CD14-positive monocyte (primary cell): ENCODE measurements at regions not wholly inside any gene's neighbourhood (a gene's known extent, or its start where the extent isn't known, plus 50 kb on each side); places are given as distances from the start of the nearest gene placed in this dataset.

Source experiments
- DNase-seq, 3 donors: peaks; one replicate each; pipeline ENCODE4 v3.0.0-alpha.2; 2011 to 2022
- H2AFZ ChIP-seq: 2 replicates; pipeline ENCODE4 v1.6.0; 2012; ENCODE audit warnings: mild to moderate bottlenecking, low read depth, low read length, inconsistent platforms; ENCODE audit not compliant: insufficient read depth, poor library complexity, severe bottlenecking
- H3K27ac ChIP-seq, 2 donors: 1 replicate in 1 of 2; 2 replicates in 1 of 2; pipeline ENCODE4 v1.5.1; 2012 to 2013; ENCODE audit warnings: low read length in 2 of 2, control low read depth in 1 of 2, inconsistent platforms in 1 of 2, low read depth in 1 of 2, mild to moderate bottlenecking in 1 of 2
- H3K27me3 ChIP-seq, 2 donors: one replicate each; pipeline versions ENCODE4 v1.6.0 to v1.6.1; 2011 to 2013; ENCODE audit warnings: low read length in 2 of 2; ENCODE audit not compliant: control insufficient read depth in 2 of 2, insufficient read depth in 2 of 2
- H3K36me3 ChIP-seq, 2 donors: replicated peaks in 1 of 2; 1 replicate in 1 of 2; 2 replicates in 1 of 2; pipeline versions ENCODE4 v1.5.1 to v1.6.1; 2012 to 2013; ENCODE audit warnings: low read length in 2 of 2, control low read depth in 1 of 2, inconsistent platforms in 1 of 2, mild to moderate bottlenecking in 1 of 2; ENCODE audit not compliant: insufficient read depth in 2 of 2, control insufficient read depth in 1 of 2
- H3K4me1 ChIP-seq, 2 donors: 1 replicate in 1 of 2; 2 replicates in 1 of 2; pipeline versions ENCODE4 v1.5.1 to v1.6.1; 2012 to 2013; ENCODE audit warnings: low read length in 2 of 2, control low read depth in 1 of 2, inconsistent platforms in 1 of 2, mild to moderate bottlenecking in 1 of 2, moderate library complexity in 1 of 2; ENCODE audit not compliant: insufficient read depth in 2 of 2, control insufficient read depth in 1 of 2
- H3K4me2 ChIP-seq: replicated peaks from 2 replicates; pipeline ENCODE3; 2012; ENCODE audit warnings: low read length, moderate library complexity, mild to moderate bottlenecking; ENCODE audit not compliant: poor library complexity, severe bottlenecking; ENCODE audit errors: extremely low read depth
- H3K4me3 ChIP-seq, 3 experiments: fragments of 200-600 bp in 1 of 3; sonication (generic) in 1 of 3; replicated peaks in 1 of 3; 1 replicate in 2 of 3; 2 replicates in 1 of 3; pipeline ENCODE4 v1.5.1; 2011 to 2013; ENCODE audit warnings: low read length in 3 of 3, mild to moderate bottlenecking in 3 of 3, control low read depth in 2 of 3, low read depth in 2 of 3, inconsistent platforms in 1 of 3, moderate library complexity in 1 of 3
- H3K79me2 ChIP-seq: 2 replicates; pipeline ENCODE4 v1.6.0; 2012; ENCODE audit warnings: mild to moderate bottlenecking, control low read depth, inconsistent platforms, low read length, moderate library complexity; ENCODE audit not compliant: insufficient read depth
- H3K9ac ChIP-seq: 2 replicates; pipeline ENCODE4 v1.6.0; 2017; ENCODE audit warnings: low read length, mild to moderate bottlenecking; ENCODE audit not compliant: insufficient read depth, poor library complexity, severe bottlenecking
- H3K9me3 ChIP-seq, 2 donors: replicated peaks in 1 of 2; 1 replicate in 1 of 2; 2 replicates in 1 of 2; pipeline versions ENCODE4 v1.5.1 to v1.6.1; 2012 to 2013; ENCODE audit warnings: low read length in 2 of 2, control low read depth in 1 of 2; ENCODE audit not compliant: control insufficient read depth in 1 of 2, insufficient read depth in 1 of 2
- H4K20me1 ChIP-seq: 2 replicates; pipeline ENCODE4 v1.6.0; 2012; ENCODE audit warnings: mild to moderate bottlenecking, low read length, control low read depth, moderate library complexity; ENCODE audit not compliant: insufficient read depth
- H3K27ac Mint-ChIP-seq, 7 donors: one replicate each; pipeline ENCODE4 v1.8.0; 2020; ENCODE audit warnings: mild to moderate bottlenecking in 7 of 7, mixed read lengths in 7 of 7, moderate library complexity in 6 of 7, inconsistent platforms in 2 of 7
- H3K27me3 Mint-ChIP-seq, 3 donors: one replicate each; pipeline ENCODE4 v1.8.0; 2021 to 2022; ENCODE audit warnings: low read depth in 3 of 3, mild to moderate bottlenecking in 3 of 3, mixed read lengths in 3 of 3, moderate library complexity in 3 of 3, inconsistent platforms in 1 of 3
- H3K36me3 Mint-ChIP-seq, 2 donors: one replicate each; pipeline ENCODE4 v1.8.0; 2020; ENCODE audit warnings: mixed read lengths in 2 of 2, inconsistent platforms in 1 of 2, mild to moderate bottlenecking in 1 of 2
- H3K4me1 Mint-ChIP-seq: one replicate; pipeline ENCODE4 v1.8.0; 2020; ENCODE audit warnings: mild to moderate bottlenecking, mixed read lengths
- H3K4me3 Mint-ChIP-seq, 2 donors: one replicate each; pipeline ENCODE4 v1.8.0; 2020; ENCODE audit warnings: mild to moderate bottlenecking in 2 of 2, mixed read lengths in 2 of 2, moderate library complexity in 1 of 2
- H3K9me3 Mint-ChIP-seq, 7 donors: one replicate each; pipeline ENCODE4 v1.8.0; 2020 to 2022; ENCODE audit warnings: mixed read lengths in 7 of 7, mild to moderate bottlenecking in 6 of 7, moderate library complexity in 6 of 7, inconsistent platforms in 2 of 7
- WGBS: methylation state at CpG from one replicate; pipeline ENCODE4 v1.1.5; 2013; ENCODE audit warnings: missing lambda C conversion rate; ENCODE audit not compliant: insufficient coverage; 5-methylcytosine and 5-hydroxymethylcytosine counted together
- intact Hi-C, 2 donors: fragments of 100-400 bp; cut with micrococcal nuclease; formaldehyde crosslinking; loops; one replicate each; pipeline versions ENCODE4 v1.15.0 to v1.15.1; 2023
- TF ChIP-seq, protein P1 (sequence below): fragments of 200-600 bp; IDR thresholded peaks from one replicate; pipeline ENCODE4 v1.8.0; 2022; ENCODE audit warnings: antibody characterized with exemption, mild to moderate bottlenecking

DNA sequence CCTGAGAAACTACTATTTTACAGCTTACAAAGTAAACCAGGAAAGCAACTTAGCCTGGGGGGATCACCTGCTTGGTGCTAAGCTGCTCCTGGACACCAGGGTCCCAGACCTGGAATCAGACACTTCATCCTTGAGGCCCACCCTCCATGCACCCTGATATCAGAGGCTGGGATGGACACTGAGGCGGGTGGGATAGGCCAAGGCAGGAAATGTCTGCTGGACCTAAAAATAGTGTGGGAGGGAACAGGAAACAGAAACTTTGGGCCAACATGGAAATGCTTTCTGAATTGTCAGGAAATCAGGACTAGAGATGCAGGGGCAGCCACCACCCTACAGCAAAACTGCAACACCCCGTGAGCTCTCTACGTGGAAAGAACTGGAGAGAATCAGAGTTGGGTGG is 101.5 kb upstream of the PODXL start:
- no peak overlapping the region for H3K27ac ChIP-seq
- TF ChIP-seq, protein P1, sequence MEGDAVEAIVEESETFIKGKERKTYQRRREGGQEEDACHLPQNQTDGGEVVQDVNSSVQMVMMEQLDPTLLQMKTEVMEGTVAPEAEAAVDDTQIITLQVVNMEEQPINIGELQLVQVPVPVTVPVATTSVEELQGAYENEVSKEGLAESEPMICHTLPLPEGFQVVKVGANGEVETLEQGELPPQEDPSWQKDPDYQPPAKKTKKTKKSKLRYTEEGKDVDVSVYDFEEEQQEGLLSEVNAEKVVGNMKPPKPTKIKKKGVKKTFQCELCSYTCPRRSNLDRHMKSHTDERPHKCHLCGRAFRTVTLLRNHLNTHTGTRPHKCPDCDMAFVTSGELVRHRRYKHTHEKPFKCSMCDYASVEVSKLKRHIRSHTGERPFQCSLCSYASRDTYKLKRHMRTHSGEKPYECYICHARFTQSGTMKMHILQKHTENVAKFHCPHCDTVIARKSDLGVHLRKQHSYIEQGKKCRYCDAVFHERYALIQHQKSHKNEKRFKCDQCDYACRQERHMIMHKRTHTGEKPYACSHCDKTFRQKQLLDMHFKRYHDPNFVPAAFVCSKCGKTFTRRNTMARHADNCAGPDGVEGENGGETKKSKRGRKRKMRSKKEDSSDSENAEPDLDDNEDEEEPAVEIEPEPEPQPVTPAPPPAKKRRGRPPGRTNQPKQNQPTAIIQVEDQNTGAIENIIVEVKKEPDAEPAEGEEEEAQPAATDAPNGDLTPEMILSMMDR: no peak

DNA sequence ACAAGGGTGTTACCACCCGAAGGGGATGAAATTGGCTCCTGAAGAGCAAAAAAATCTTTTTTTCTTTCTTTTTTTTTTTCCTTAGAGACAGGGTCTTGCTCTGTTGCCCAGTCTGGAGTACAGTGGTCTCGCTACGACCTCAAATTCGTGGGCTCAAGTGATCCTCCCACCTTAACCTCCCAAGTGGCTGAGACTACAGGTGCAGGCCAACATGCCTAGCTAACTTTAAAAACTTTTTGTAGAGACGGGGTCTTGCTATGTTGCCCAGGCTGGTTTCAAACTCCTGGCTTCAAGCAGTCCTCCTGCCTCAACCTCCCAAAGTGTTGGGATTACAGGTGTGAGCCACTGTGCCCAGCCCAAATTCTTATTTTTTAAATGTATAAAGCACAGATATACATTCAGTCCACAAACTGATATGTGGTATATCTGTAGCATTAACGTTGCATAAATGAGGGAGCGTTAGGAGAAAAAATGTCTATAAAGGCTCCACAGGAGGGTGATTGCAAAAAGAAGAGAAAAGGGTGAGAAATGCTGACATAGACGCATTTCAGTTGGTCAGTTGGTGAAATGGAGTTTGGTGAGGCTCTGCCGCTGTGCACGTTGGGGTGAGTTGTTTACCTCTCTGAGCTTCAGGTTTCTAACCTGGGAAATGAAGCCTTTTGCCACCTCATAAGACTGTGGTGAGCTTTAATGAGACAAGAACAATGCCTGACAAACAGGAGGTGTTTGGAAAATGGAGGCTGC is 100.7 kb upstream of the PODXL start:
- H3K9ac ChIP-seq: no peak overlapping the region
- TF ChIP-seq, protein P1: no peak
- Mint-ChIP-seq H3K27me3 (peaks cover 1 to 3% (median 2%) of the 10 kb centered on the region in 3 donors), H3K9me3 (peaks cover 0 to 2% (median 0%) of the 10 kb centered on the region in 7 donors), H3K27ac (no peak overlapping the region), H3K4me1 (no peaks in the 10 kb centered on the region), H3K36me3 (no peaks in the 10 kb centered on the region), H3K4me3 (no peak overlapping the region)
- intact Hi-C loops: loop anchor here in 1 of 2 donors (10.0 kb wide), 1 partner anchor 152 kb away; no protein-coding TSS in a partner anchor
- no peak overlapping the region for H3K4me3 ChIP-seq
- H3K9me3 ChIP-seq: no peaks in the 10 kb centered on the region
- H3K36me3 ChIP-seq: no peaks in the 10 kb centered on the region
- no peaks in the 10 kb centered on the region for H4K20me1 ChIP-seq
- DNase-seq: no peak
- H3K4me2 ChIP-seq: no peak overlapping the region
- no peak overlapping the region for H3K27ac ChIP-seq
- H2AFZ ChIP-seq: no peak overlapping the region
- WGBS: 87% methylated on average over 9 of the region's 10 CpGs
- no peaks in the 10 kb centered on the region for H3K79me2 ChIP-seq
- no peaks in the 10 kb centered on the region for H3K4me1 ChIP-seq
- no peaks in the 10 kb centered on the region for H3K27me3 ChIP-seq

More for the DNA sequence above, 101.5 kb upstream of the PODXL start:
- no peak overlapping the region for H3K4me3 ChIP-seq
- no peaks in the 10 kb centered on the region for H3K27me3 ChIP-seq
- no peaks in the 10 kb centered on the region for H3K79me2 ChIP-seq
- no peaks in the 10 kb centered on the region for H3K36me3 ChIP-seq
- DNase-seq: no peak
- Mint-ChIP-seq H3K4me3 (no peak overlapping the region), H3K27ac (no peak overlapping the region), H3K9me3 (peaks cover 0 to 2% (median 0%) of the 10 kb centered on the region in 7 donors), H3K4me1 (no peaks in the 10 kb centered on the region), H3K36me3 (no peaks in the 10 kb centered on the region), H3K27me3 (peaks cover 1 to 5% (median 2%) of the 10 kb centered on the region in 3 donors)
- no peak overlapping the region for H2AFZ ChIP-seq
- H4K20me1 ChIP-seq: no peaks in the 10 kb centered on the region
- no CpG with 5 or more reads among the region's 3 CpGs for WGBS
- no peak overlapping the region for H3K4me2 ChIP-seq
- intact Hi-C loops: loop anchor here in 1 of 2 donors (10.0 kb wide), 1 partner anchor 153 kb away; no protein-coding TSS in a partner anchor
- H3K4me1 ChIP-seq: no peaks in the 10 kb centered on the region
- H3K9ac ChIP-seq: no peak overlapping the region
- no peaks in the 10 kb centered on the region for H3K9me3 ChIP-seq
